GM10266 (cell line): ENCODE measurements at regions not wholly inside any gene's neighbourhood (a gene's known extent, or its start where the extent isn't known, plus 50 kb on each side); places are given as distances from the start of the nearest gene placed in this dataset.

Experiments used
- DNase-seq: peaks from one replicate; pipeline ENCODE4 v3.0.0; 2012; ENCODE audit errors: extremely low spot score
- CTCF ChIP-seq: IDR thresholded peaks from 2 replicates; pipeline ENCODE4 v1.5.1; 2012; ENCODE audit warnings: mild to moderate bottlenecking, low read depth; ENCODE audit not compliant: control insufficient read depth, insufficient read depth; ENCODE audit errors: missing control alignments

GRCh38 chr18:2108591-2108990, 462.7 kb downstream of the METTL4 start:
- no peak for DNase-seq
- no peak for TF ChIP-seq CTCF

GRCh38 chr18:2111456-2111855, 459.8 kb downstream of the METTL4 start:
- no peak for DNase-seq
- TF ChIP-seq CTCF = no peak

- no peak for TF ChIP-seq CTCF
- no peak for DNase-seq
Observed at GRCh38 chr18:2112435-2113045, 458.8 kb downstream of the METTL4 start.

- DNase-seq = no peak
- no peak for TF ChIP-seq CTCF
Observed at GRCh38 chr18:2114289-2114688, 457.0 kb downstream of the METTL4 start.

GRCh38 chr18:2114765-2115164, 456.5 kb downstream of the METTL4 start:
- no peak for DNase-seq
- no peak for TF ChIP-seq CTCF

- no peak for DNase-seq
- no peak for TF ChIP-seq CTCF
Observed at GRCh38 chr18:2121224-2121623, 450.1 kb downstream of the METTL4 start.

GRCh38 chr18:2123077-2123476, 448.2 kb downstream of the METTL4 start:
- no peak for DNase-seq
- TF ChIP-seq CTCF = no peak
